HFFc6 (cell line): ENCODE measurements at regions not wholly inside any gene's neighbourhood (a gene's known extent, or its start where the extent isn't known, plus 50 kb on each side); places are given as distances from the start of the nearest gene placed in this dataset.

Source experiments
- DNase-seq: peaks from one replicate; pipeline ENCODE4 v3.0.0-alpha.2; 2018
- H3K27ac Mint-ChIP-seq: 2 replicates; pipeline ENCODE4 v1.8.0; 2020; ENCODE audit warnings: mild to moderate bottlenecking, mixed read lengths
- H3K27me3 Mint-ChIP-seq: 2 replicates; pipeline ENCODE4 v1.8.0; 2021; ENCODE audit warnings: mild to moderate bottlenecking, moderate library complexity, mixed read lengths; ENCODE audit not compliant: insufficient read depth
- H3K36me3 Mint-ChIP-seq: 2 replicates; pipeline ENCODE4 v1.8.0; 2021; ENCODE audit warnings: low read depth, mixed read lengths
- H3K4me1 Mint-ChIP-seq: 2 replicates; pipeline ENCODE4 v1.8.0; 2020; ENCODE audit warnings: low read depth, mixed read lengths
- H3K4me3 Mint-ChIP-seq: 2 replicates; pipeline ENCODE4 v1.8.0; 2020; ENCODE audit warnings: mild to moderate bottlenecking, moderate library complexity, mixed read lengths
- H3K9me3 Mint-ChIP-seq: 2 replicates; pipeline ENCODE4 v1.8.0; 2020; ENCODE audit warnings: mild to moderate bottlenecking, mixed read lengths
- TF ChIP-seq, protein P1 (sequence below): fragments of 200-600 bp; sonication (generic); IDR thresholded peaks from 2 replicates; pipeline ENCODE4 v1.5.0; 2021; ENCODE audit warnings: antibody characterized with exemption, mild to moderate bottlenecking

DNA sequence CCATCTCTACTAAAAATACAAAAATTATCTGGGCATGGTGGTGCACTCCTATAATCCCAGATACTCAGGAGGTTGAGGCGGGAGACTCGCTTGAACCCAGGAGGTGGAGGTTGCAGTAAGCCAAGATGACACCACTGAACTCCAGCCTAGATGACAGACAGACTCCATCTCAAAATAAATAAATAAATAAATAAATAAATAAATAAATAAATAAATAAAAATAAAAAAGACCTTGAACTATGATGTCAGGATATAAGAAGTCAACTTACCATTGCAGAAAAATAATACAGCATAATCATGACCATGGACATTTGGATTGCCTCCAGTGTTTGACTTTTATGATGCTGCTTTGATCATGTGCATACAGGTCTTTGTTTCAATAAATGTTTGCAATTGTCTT is 484.3 kb upstream of the ROBO1 start:
- TF ChIP-seq, protein P1, sequence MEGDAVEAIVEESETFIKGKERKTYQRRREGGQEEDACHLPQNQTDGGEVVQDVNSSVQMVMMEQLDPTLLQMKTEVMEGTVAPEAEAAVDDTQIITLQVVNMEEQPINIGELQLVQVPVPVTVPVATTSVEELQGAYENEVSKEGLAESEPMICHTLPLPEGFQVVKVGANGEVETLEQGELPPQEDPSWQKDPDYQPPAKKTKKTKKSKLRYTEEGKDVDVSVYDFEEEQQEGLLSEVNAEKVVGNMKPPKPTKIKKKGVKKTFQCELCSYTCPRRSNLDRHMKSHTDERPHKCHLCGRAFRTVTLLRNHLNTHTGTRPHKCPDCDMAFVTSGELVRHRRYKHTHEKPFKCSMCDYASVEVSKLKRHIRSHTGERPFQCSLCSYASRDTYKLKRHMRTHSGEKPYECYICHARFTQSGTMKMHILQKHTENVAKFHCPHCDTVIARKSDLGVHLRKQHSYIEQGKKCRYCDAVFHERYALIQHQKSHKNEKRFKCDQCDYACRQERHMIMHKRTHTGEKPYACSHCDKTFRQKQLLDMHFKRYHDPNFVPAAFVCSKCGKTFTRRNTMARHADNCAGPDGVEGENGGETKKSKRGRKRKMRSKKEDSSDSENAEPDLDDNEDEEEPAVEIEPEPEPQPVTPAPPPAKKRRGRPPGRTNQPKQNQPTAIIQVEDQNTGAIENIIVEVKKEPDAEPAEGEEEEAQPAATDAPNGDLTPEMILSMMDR, result no peak
- Mint-ChIP-seq H3K4me3 (no peak overlapping the region), H3K27me3 (no peaks in the 10 kb centered on the region), H3K4me1 (no peaks in the 10 kb centered on the region), H3K36me3 (no peaks in the 10 kb centered on the region), H3K9me3 (peaks cover 44% of the 10 kb centered on the region), H3K27ac (no peak overlapping the region)
- DNase-seq, result no peak

DNA sequence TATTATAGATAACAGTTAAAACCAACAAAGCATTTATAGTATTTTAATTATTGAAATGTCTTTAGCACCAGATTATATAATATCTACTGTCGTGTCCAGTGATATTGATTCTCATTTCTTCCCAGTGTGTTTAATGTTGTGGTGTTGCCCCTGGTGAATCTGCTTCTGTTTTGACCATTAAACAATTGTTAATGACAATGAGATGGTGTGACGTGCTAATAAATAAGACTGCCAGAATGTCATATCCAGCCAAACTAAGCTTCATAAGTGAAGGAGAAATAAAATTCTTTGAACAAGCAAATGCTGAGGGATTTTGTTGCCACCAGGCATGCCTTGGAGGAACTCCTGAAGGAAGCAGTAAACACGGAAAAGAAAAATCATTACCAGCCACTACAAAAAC is 480.0 kb upstream of the ROBO1 start:
- Mint-ChIP-seq H3K36me3 (no peaks in the 10 kb centered on the region), H3K9me3 (peaks cover 55% of the 10 kb centered on the region), H3K27me3 (peaks cover 2% of the 10 kb centered on the region; the same call in 1 of the 2 replicates), H3K27ac (no peak overlapping the region), H3K4me3 (no peak overlapping the region), H3K4me1 (no peaks in the 10 kb centered on the region)
- DNase-seq, result no peak
- TF ChIP-seq, protein P1, result no peak

- H3K4me3 Mint-ChIP-seq, result no peak overlapping the region
- H3K4me1 Mint-ChIP-seq, result no peaks in the 10 kb centered on the region
- DNase-seq, result no peak
- TF ChIP-seq, protein P1, result no peak
- no peaks in the 10 kb centered on the region for H3K36me3 Mint-ChIP-seq
- H3K9me3 Mint-ChIP-seq, result peaks cover 44% of the 10 kb centered on the region
- H3K27ac Mint-ChIP-seq, result no peak overlapping the region
- peaks cover 2% of the 10 kb centered on the region; the same call in 1 of the 2 replicates for H3K27me3 Mint-ChIP-seq
Observed at GRCh38 chr3:80244390-80244789, 476.6 kb upstream of the ROBO1 start.

- DNase-seq, result no peak
- H3K4me3 Mint-ChIP-seq, result no peak overlapping the region
- peaks cover 26% of the 10 kb centered on the region for H3K9me3 Mint-ChIP-seq
- no peaks in the 10 kb centered on the region for H3K4me1 Mint-ChIP-seq
- peaks cover 2% of the 10 kb centered on the region; the same call in 1 of the 2 replicates for H3K27me3 Mint-ChIP-seq
- no peaks in the 10 kb centered on the region for H3K36me3 Mint-ChIP-seq
- TF ChIP-seq, protein P1, result no peak
- H3K27ac Mint-ChIP-seq, result no peak overlapping the region
Observed at GRCh38 chr3:80241791-80242190, 474.0 kb upstream of the ROBO1 start.

DNA sequence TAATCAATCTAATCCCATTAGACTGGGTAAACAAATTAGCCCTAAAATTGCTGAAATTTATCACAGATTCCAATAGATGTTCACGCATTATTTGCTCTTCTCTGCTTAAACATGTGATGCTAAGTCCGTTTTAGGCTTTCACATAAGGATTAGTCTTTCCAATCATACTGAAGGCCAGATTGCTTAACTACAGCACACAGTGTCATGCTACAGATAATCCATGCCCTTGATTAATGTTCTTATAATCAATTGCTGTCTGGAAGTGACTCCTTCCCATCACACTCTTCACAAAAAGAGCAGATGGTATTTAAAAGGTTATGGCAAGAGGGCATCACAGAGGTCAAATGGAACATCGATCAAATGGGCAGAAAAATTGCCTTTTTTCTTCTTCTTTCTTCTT is 471.5 kb upstream of the ROBO1 start:
- Mint-ChIP-seq H3K9me3 (peaks cover 25% of the 10 kb centered on the region), H3K4me3 (no peak overlapping the region), H3K27me3 (peaks cover 2% of the 10 kb centered on the region; the same call in 1 of the 2 replicates), H3K36me3 (no peaks in the 10 kb centered on the region), H3K4me1 (no peaks in the 10 kb centered on the region), H3K27ac (no peak overlapping the region)
- TF ChIP-seq, protein P1, result no peak
- no peak for DNase-seq

DNA sequence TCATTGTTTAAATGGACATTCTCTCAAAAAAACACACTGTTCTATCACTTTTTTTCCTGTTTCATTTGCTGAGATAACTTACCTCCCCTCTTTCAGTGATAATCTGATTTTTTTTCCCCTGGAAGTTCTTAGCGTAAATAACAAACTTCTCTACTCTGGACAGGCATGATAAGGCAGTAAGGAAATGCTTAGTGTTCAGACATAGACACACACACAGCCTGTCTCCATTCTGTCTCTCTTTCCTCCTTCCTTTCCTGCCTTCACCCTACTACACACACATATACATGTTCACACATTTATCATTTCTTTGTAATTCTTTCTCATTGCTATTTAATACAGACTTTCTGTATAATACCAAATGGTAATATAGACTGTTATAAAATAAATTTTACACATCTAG is 470.8 kb upstream of the ROBO1 start:
- peaks cover 2% of the 10 kb centered on the region; the same call in 1 of the 2 replicates for H3K27me3 Mint-ChIP-seq
- no peak overlapping the region for H3K4me3 Mint-ChIP-seq
- H3K27ac Mint-ChIP-seq, result no peak overlapping the region
- DNase-seq, result no peak
- no peaks in the 10 kb centered on the region for H3K4me1 Mint-ChIP-seq
- no peaks in the 10 kb centered on the region for H3K36me3 Mint-ChIP-seq
- TF ChIP-seq, protein P1, result no peak
- H3K9me3 Mint-ChIP-seq, result peaks cover 23% of the 10 kb centered on the region
